CMK (cell line): ENCODE measurements at regions not wholly inside any gene's neighbourhood (a gene's known extent, or its start where the extent isn't known, plus 50 kb on each side); places are given as distances from the start of the nearest gene placed in this dataset.
A peak's percentile ranks its signal among the peaks of the same experiment; 100 is the strongest.

Experiments
- DNase-seq: peaks from one replicate; pipeline ENCODE4 v3.0.0-alpha.2; 2010; ENCODE audit warnings: low read depth

DNA sequence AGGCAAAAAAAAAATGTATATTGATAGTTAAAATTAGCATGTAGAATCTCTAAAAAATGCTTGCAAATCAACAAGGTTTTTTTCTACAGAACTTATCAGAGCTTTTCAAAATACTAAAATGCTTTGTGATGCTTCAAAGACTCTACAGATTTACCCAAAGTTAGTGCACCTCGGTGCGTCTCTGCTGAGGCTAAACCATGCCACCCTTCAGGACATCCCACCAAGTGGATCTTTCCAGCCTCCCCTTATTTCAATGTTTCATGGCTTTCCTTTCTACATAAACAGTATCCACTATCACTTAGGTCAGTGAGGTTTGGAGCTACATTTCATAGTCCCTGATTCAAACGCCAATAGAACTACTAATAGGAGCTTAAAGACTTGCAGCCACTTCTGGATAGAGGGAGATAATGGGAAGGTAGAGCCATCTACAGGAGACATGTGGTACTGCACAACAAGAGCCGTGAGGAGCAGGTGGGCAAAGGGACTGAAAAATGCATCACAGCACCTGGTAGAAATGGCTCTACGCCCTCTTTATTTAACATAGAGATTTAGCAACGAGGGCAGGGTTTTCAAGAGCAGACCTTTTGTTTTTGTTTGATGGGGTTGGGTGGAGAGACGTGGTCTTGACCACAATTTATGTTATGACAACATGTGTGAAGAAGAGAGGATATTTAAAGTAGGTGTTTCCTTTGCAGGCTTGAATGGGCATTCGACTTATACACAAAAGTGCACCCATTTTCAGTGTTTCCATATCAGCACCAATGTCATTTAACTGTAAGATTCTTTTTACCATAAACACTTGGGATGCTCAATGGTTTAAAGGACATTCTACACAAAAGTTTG is 56.1 kb upstream of the SLC35G4 start:
- DNase-seq: no peak

DNA sequence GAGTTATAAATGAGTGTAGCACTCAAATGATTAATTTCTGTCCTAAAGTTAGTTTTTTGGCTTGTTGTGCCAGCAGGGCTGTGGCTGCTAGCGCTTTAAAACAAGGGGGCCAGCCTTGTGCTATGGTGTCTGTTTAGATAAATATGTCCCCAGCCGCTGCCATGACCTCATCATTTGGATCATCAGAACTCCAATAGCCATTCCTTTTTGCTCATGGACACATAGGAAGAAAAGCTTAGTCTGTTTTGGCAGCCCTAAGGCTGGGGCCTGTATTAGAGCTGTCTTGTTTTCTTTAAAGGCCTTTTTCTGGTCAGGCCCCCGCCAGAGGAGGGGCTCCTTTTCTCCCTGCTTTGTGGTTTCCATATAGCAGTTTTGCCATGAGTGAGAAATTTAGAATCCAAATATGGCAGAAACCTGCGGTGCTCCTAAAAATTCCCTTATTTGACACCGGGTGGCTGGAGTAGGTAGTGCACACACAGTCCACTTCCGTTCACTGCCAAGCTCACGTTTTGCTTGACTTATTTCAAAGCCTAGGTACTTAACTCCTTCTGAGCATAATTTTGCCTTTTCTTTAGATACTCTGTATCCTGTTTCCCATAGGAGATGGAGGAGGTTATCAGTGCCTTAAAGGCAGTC is 60.4 kb upstream of the SLC35G4 start:
- no peak for DNase-seq

DNA sequence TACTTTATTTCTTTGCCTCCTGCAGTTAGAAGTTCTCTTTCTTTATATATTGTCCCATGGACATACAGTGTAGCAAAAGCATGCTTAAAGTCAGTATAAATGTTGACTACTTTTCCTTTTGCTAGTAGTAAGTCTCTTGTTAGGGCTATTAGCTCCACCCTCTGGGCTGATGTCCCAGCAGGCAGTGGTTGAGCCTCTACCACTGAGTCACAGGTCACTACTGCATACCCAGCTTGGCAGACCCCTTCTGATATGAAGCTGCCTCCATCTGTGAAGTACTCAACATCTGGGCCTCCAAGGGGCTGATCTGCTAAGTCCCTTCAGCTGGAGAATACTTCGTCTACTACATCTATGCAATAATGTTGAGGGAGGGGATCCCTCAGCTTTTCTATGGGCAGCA is 61.0 kb upstream of the SLC35G4 start:
- no peak for DNase-seq

DNA sequence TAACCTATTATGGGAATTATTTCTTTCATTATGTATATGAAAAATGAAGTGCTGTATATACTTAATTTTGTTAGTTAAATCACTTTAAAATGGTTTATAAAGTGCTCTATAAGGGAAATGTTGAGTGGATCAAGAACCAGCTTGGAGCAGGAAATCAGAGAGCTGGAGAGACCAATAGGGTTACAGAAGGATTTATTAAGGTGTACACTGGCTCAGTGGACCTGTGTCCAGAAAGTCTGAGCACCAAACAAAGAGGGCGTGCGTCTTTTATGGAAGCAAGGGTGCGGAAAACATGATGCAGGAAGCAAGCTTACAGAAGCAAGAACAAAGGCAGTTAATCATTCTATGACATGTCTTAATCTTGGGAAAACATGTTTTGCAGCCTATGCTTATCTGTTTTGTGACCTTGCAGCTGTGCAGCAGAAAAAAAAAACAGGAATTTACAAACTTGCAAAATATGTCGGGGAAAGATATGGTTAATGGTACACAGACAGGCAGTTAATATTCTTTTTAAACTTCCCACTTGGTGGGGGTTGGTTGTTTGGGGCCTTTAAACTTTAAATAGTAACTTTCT is 65.2 kb upstream of the SLC35G4 start:
- no peak for DNase-seq

DNA sequence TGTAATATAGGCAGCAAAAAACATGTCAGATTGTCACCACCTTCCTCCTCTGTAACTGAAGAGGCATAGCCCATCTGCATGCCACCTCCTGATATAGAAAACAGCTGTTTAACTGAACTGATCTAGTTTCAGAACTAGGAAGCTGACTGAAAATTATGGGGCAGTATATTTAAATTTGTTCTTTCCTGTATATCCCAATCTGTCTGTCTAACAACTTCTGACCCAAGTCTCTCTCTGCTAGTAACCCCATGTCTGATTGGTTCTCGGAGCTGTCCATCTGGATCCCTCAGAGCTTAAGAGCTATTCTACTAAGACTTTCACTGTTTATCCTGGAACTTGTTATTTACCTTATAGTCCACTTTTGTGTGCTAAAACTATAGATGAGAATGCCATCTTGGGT is 68.2 kb upstream of the SLC35G4 start:
- no peak for DNase-seq

DNA sequence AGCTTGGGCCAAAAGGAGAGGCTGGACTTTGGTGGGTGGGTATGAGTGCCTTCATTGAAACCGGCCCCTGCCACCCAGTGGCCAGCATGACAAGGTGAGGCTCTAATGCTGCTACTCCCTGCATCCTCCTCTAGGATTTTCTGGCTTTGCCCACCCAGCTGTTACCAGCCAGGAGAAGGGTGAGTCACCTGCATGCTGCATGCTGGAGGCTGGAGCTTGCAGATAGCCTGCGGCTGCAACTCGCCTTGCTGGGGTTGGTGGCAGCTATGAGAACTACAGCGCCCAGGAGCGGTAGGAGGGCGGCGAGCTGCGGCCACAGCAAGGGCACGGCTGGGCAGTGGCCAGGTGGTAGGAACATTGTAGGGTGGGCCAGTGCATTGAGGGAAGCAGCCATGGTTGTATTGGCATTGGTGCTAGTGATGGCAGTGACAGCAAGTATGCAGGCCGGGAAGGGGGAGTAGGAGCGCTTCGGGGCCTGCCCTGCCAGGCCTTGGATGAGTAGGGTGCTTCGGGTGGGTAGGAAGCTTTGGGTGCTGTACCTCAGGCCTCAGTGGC is 75.4 kb upstream of the SLC35G4 start:
- no peak for DNase-seq

DNA sequence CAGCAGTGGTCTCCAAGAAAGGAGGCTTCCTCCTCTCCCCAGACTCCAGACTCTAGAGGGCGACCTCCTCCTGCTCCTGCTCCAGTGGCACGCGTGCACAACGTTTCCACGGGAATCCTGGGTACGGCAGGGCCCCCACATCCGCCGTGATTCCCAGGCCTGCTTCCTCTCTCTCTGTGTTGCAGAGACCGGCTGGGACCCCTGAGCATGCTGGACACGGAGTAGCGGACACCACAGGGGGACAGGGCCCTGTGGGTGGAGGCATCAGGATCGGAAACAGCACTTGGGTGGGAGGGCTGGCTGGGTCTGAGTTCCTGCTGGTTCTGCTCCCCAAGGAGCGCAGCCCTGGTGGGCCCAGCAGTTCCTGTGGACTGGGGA is 75.9 kb upstream of the SLC35G4 start:
- DNase-seq: no peak

DNA sequence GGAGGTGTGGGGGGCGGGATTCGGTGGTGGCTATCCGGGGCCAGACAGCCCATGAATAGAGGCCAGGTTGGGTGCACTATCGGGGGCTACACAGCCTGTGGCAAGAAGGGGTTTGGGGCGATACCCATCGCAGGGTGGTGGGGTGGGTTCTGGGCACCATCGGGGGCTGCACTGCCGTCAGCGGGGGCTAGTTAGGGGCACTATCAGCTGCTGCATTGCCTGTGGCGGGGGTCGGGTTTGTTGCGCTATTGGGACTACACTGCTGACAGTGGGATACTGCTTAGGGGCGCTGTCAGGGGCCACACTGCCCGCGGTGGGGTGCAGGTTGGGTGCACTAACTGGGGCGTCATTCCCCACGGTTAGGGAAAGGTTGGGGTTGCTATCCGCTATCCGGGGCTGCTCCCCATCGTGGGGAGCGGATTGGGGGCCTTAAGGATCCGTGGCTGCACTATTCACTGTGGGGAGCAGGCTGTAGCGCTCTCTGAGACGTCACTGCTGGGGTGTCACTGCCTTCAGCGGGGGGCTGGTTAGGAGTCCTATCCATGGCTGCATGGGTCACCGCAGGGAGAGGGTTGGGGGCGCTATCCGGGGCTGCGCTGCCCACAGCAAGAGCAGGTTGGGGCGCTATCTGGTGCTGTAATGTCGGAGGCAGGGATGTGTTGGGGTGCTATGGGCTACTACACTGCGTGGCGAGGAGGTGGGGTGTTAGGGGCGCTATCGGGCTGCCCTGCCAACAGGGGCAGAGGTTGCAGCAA is 76.5 kb upstream of the SLC35G4 start:
- no peak for DNase-seq

DNA sequence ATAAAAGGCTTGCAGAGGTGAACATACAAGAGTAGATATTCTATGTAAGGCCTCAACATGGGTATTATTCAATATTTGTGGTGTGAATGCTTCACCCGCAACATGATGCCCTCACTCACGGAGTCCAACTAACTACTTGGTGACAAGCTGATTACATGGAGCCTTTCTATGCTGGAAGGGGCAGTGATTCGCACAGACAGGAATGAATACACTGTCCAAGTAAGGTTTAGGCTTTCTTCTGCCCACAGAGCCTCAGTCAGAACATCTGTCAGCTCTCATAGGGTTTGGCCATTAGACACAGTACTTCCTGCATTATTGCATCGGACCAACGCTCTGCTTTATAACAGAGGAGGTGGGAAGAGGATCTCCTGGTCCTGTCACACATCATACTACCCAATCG is 80.3 kb upstream of the SLC35G4 start:
- no peak for DNase-seq

DNA sequence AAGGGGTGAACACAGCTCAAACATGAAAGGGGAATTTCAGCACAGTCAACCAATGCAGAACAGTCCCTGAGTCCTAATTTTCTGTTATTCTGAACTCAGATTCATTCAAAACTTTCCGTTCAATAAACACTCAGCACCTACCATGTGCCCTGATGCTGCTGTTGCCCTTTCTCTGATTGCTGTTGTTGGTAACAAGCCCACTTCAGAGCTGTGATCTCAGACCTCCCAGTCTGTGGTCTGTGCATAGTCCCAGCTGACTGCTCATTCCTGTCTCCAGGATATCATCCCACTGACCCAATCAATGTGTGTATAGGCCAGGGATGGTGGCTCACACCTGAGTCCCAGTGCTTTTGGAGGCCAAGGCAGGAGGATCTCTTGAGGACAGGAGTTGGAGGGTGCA is 82.7 kb upstream of the SLC35G4 start:
- DNase-seq: no peak

DNA sequence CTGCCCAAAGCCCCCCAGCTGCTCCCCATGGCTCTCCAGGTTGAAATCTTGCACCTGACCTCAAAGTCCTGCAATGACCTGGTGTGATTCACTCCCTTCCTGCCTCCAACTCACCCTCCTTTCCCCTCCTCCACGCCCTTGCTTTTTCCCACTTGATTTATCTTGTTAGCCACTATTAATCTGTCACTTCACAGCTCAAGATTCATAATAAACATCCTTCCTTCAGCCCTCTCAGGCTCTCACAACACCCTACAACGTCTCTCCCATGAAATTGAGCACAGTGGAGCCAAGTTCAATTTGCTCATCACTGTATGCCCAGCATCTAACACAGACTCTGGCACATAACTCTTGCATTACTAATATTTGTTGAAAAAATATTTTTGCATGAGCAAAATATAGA is 85.6 kb upstream of the SLC35G4 start:
- no peak for DNase-seq

DNA sequence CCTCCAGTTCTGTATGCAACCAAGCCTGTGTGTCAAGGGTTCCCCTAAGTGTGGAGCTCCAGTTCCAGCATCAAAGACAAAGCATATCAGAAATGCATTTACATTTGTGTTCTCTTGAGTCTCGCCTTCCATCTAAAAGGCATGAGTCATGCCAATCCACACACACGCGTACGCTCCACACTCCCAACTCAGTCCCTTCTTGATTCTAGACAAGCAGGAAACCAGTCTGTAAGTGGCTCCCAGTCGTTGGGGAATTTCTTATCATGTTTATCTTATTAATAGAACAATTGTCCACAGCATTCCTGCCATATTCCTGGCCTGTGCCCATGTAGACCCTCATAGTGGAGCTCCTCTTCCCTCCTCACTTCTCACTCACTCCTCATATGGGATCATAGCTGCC is 86.4 kb upstream of the SLC35G4 start:
- no peak for DNase-seq

DNA sequence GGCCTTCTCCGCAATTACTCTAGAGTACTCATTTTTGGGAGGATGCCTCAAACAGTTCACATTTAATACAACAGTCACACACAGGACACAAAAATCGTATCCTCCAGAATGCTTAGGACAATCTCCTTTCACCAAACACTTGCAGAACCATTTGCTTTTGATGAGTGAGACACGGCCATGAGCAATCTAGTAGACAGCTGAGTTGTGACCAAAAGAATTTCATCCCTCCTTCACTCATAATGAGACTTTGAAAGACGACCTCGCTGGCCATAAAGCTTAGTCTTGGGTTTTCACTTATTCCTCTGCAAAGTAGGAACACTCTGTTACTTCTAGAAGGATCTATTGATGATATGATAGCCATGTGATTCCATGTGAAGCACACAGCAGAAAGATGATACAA is 87.5 kb upstream of the SLC35G4 start:
- no peak for DNase-seq

DNA sequence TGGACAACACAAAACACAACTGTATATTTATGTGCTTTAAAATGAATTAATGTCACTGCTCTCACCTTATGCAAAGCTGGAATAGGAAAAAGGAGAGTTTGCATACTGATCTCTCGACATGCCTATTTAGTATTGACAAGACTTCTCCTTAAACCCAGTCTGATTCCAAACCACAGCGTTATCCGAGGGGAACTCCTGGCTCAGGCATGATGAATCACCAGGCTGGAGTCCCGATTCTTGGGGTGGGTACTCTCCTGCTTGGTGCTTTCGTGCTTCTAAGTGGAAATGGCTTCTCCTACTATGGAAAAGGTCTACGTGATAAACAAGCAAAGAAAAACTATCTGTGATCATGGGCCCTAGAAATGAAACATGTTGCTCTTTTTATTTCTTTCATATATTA is 88.9 kb upstream of the SLC35G4 start:
- DNase-seq: no peak

DNA sequence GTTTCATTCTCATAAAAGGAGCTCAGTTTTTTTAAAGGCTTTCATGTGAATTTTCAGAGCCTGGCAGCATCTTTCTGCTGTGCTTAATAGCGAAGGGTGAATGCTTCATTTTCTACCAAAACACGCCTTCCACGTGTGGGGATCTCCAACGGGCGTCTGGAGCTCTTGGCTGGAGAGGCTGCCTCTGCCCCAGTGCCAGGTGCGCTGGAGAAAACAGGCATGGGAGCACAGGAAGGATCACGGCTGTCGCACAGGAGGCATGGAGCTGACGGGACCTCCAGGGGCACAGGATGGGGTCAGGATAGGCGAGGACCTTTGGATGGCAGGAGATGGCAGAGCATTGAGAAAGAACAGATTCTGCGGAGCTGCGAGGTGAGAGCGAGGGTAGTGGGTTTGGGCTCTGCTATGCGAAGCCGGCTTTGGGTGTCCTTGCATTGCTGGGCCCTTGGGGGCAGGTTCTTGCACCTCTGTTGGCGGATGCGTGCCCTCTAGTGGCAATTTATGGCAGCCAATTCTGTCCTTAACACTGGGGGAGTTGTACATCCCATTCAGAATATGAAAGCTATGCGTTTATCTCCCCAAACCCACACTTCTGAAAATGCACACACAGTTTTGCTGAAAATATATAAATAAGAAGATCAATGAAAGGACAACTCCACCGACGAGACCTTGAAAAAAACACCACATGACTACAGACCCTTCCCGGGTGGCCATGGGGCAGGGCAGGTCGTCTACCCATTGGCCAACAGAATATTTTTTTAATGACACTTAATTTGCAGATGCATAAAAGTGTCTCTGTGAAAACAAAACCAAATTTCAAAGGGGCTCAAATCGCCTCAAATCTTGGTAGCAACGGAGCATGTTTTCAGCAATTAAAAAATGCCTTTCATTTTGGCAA is 90.4 kb upstream of the SLC35G4 start:
- DNase-seq: peak; percentile 17

DNA sequence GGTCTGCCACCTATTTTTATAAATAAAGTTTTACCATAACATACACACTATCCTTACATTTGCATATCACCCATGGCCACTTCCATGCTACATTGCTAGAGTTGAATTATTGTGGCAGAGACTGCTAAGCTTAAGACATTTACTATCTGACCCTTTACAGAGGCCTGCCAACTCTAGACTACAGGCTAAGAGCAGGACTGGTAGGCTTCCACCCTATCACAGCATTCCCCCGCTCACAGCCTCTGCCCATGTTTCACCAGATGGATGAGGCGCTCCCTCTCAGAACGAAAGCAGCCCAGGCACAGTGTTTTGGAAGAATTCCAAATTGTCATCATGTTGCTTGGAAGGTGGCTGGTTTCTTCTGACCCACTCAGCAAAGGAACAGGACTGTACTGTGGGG is 91.7 kb upstream of the SLC35G4 start:
- DNase-seq: no peak

DNA sequence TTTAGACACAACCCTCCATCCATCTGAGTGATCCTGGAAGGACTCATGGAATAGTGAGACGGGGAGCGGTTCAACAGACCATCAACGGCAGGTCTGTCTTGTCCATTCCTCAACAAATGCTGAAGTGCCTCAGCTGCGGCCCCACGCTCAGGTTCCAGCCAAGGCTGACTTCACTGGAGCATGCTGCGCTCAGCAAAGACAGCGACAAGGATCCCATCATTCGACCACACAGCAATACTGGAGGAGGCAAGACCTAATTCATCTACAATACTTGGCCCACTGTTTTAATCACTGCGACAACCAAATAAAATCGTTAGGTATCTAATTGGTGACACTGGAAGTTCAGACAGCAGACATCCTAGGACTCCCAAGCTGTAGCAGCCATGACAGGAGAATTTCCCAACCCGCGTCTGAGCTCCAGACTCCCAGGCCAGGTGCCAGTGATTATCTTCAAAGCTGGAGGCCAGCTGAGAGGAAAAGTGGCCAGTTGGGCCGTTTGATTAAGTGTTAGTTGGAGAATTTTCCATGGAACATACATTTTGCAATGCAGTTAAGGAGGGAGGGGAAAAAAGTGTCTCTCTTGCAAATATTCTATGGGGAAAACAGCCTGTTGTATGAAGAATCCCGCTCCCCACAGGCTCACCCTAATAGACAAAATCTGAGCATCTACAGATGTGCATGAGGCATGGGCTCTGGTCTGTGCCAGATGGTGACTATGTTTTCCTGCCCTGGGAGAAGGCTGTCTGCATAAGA is 92.5 kb upstream of the SLC35G4 start:
- no peak for DNase-seq

DNA sequence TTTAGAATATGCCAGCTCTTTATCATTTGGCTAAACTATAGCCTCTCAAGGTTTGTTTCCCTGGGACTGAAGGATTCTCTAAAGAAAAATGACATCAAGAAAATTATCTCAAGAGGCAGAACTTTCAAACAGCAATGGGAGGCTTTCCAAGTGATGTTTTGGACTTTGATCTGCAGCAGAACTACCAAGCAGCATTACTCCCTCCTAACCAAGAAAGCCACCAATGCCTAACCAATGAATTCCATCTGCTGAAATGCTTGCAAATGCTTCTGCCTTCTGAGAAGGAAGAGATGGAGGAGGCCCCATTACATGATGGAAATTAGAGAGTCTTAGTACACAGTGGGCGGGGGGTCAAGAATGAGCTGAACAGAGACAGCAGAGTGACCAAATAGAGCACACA is 95.1 kb upstream of the SLC35G4 start:
- no peak for DNase-seq

DNA sequence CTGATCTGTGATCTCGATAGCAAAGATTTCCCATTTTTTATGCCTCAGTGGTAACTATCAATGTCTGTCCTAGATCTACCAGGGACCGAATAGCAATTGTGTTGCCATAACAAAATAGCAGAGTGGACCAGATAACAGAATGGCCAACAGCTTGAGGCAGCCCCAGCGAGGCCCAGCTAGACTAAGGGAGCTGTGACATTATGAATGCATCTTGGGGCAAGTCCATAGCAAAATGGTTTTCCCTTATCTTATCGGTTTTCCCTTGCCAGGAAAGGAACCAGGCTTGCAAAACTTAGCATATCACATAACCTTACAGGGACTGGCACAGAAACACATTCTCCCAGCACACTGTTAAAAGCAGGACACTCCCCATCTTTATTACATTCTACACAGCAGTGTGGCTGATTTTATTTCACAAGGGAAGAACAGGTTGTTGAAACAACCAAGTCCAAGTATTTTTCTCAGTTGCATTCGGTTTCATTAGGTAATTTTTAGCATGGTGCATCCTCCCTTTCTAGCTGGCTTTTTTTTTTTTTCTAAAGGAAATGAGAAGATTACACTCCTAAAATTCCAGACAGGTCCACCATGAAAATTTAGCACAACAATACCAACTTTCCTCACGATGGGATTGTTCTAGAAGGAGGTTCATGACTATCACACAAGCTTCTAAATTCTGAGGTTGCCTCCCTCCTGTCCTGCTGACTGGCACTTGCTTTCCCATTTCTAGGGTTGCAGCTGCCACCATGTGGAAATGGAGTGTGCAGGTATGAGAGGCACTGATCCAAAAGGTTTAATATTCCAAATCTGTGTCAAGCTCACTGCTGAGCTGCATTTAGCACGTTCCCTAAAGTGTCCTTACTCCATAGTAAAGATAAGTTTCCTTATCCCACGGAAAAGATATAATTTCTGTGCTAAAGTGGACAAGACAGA is 97.0 kb upstream of the SLC35G4 start:
- DNase-seq: no peak
